ENCODE measurements at regions not wholly inside any gene's neighbourhood (a gene's known extent, or its start where the extent isn't known, plus 50 kb on each side); places are given as distances from the start of the nearest gene placed in this dataset.

- DNase-seq = no peak
Observed at GRCh38 chr5:164651546-164652275, 1146.3 kb downstream of the MAT2B start.

- DNase-seq = no peak
Observed at GRCh38 chr5:164652276-164652660, 1146.8 kb downstream of the MAT2B start.

- DNase-seq = no peak
Observed at GRCh38 chr5:164663198-164663989, 1158.0 kb downstream of the MAT2B start.

GRCh38 chr5:164671640-164672039 is 1166.2 kb downstream of the MAT2B start:
- DNase-seq = no peak

- no peak for DNase-seq
Observed at GRCh38 chr5:164672205-164672604, 1166.8 kb downstream of the MAT2B start.

GRCh38 chr5:164672931-164673694 is 1167.7 kb downstream of the MAT2B start:
- no peak for DNase-seq

GRCh38 chr5:164679461-164679860 is 1174.0 kb downstream of the MAT2B start:
- no peak for DNase-seq

GRCh38 chr5:164680216-164680615 is 1174.8 kb downstream of the MAT2B start:
- DNase-seq = no peak

- DNase-seq = no peak
Observed at GRCh38 chr5:164680812-164681520, 1175.5 kb downstream of the MAT2B start.

- no peak for DNase-seq
Observed at GRCh38 chr5:164687391-164687790, 1182.0 kb downstream of the MAT2B start.

GRCh38 chr5:164688437-164688836 is 1183.0 kb downstream of the MAT2B start:
- DNase-seq = no peak

- no peak for DNase-seq
Observed at GRCh38 chr5:164708831-164709230, 1203.4 kb downstream of the MAT2B start.

GRCh38 chr5:164713682-164714081 is 1208.3 kb downstream of the MAT2B start:
- no peak for DNase-seq

- DNase-seq = no peak
Observed at GRCh38 chr5:164721116-164721515, 1215.7 kb downstream of the MAT2B start.

- no peak for DNase-seq
Observed at GRCh38 chr5:164721656-164722055, 1216.2 kb downstream of the MAT2B start.

- DNase-seq = no peak
Observed at GRCh38 chr5:164722702-164723101, 1217.3 kb downstream of the MAT2B start.

- DNase-seq = no peak
Observed at GRCh38 chr5:164727012-164727411, 1221.6 kb downstream of the MAT2B start.

- DNase-seq = no peak
Observed at GRCh38 chr5:164728733-164729132, 1223.3 kb downstream of the MAT2B start.

- no peak for DNase-seq
Observed at GRCh38 chr5:164735334-164735733, 1229.9 kb downstream of the MAT2B start.

- no peak for DNase-seq
Observed at GRCh38 chr5:164741376-164741775, 1236.0 kb downstream of the MAT2B start.

GRCh38 chr5:164742025-164742424 is 1236.6 kb downstream of the MAT2B start:
- DNase-seq = no peak

GRCh38 chr5:164746723-164747122 is 1241.3 kb downstream of the MAT2B start:
- no peak for DNase-seq

- no peak for DNase-seq
Observed at GRCh38 chr5:164747371-164747770, 1242.0 kb downstream of the MAT2B start.

Measured in left hindlimb (tissue), 1 donor.